AG10803 (cell line): ENCODE measurements at regions not wholly inside any gene's neighbourhood (a gene's known extent, or its start where the extent isn't known, plus 50 kb on each side); places are given as distances from the start of the nearest gene placed in this dataset.

Source experiments
- DNase-seq: peaks from one replicate; pipeline ENCODE4 v3.0.0; 2010; ENCODE audit warnings: low read depth
- H3K4me3 ChIP-seq: 2 replicates; pipeline ENCODE4 v1.5.1; 2011; ENCODE audit warnings: mild to moderate bottlenecking, low read length, control low read depth
- TF ChIP-seq, protein P1 (sequence below): conservative IDR thresholded peaks from 2 replicates; pipeline ENCODE4 v1.5.1; 2011; ENCODE audit warnings: mild to moderate bottlenecking, low read length, control low read depth, inconsistent platforms

DNA sequence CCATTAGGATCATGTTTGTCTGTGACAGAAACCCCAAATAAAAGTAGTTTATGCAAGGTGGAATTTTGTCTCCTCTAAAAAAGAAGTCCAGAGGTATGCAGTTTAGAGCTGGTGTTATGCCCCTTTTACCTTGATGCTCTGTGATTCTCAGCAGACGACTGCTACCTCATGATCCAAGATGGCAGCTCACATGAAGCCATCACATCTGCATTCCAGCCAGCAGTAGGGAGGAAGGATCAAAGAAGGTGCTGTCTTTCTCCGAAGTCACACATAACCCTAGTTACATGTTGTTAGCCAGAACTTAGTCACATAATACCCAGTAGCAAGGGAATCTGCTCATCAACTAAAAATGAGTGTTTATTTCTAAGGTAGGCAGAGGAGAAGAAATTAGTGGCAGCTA lies 135.7 kb upstream of the HS3ST2 start:
- DNase-seq, result no peak
- no peak overlapping the region for H3K4me3 ChIP-seq
- TF ChIP-seq, protein P1, sequence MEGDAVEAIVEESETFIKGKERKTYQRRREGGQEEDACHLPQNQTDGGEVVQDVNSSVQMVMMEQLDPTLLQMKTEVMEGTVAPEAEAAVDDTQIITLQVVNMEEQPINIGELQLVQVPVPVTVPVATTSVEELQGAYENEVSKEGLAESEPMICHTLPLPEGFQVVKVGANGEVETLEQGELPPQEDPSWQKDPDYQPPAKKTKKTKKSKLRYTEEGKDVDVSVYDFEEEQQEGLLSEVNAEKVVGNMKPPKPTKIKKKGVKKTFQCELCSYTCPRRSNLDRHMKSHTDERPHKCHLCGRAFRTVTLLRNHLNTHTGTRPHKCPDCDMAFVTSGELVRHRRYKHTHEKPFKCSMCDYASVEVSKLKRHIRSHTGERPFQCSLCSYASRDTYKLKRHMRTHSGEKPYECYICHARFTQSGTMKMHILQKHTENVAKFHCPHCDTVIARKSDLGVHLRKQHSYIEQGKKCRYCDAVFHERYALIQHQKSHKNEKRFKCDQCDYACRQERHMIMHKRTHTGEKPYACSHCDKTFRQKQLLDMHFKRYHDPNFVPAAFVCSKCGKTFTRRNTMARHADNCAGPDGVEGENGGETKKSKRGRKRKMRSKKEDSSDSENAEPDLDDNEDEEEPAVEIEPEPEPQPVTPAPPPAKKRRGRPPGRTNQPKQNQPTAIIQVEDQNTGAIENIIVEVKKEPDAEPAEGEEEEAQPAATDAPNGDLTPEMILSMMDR, result no peak

DNA sequence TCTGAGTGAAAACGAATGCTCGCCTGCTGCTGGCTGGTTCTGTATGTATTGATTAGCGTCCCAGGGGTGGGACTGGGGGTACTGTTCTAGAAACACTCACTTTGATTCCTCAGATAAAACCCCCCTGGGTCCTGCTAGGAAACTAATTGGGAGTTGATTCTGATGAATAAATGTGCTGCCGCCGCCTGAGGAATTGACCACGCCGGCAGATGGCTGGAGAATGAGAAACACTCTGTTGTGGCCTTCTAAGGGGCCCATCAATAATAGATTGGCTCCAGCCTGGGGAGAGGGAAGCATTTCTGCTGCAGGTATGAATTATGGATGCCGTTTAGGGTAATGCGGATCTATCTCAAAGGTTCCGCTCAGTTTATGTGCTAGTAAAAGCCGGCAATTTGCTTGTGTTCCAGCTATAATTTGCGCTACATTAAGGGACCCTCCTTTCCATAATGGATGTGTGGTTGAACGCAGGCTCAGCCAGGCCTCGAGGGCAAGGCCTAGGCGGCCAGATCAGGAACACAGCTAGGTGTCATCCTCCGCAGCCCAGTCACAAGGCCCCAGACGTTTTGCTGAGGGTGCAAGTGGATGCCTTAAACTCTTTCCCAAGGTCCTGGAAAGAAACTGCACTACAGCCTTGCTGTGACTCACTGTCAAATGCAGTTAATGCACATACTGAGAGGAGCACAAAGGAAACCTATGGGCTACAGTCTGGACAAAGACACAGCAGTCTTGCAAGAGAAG lies 132.2 kb upstream of the HS3ST2 start:
- no peak for DNase-seq
- TF ChIP-seq, protein P1, result no peak
- no peak overlapping the region for H3K4me3 ChIP-seq

DNA sequence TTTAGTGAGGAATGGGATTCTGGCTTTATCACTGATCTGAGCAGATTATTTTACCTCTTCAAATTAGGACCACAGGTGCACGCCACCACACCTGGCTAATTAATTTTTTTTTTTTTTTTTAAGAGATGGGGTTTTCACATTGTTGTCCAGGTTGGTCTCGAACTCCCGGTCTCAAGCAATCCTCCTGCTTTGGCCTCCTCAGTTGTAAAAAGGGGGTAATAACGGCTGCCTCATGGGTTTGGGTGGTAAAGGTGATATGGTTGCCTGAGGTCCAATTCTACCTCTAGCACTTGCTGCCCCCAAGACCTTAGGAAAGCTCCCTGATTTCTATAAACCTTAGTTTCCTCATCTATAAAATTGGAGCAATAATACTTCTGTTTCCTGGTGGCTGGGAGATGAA lies 130.7 kb upstream of the HS3ST2 start:
- DNase-seq, result no peak
- TF ChIP-seq, protein P1, result no peak

DNA sequence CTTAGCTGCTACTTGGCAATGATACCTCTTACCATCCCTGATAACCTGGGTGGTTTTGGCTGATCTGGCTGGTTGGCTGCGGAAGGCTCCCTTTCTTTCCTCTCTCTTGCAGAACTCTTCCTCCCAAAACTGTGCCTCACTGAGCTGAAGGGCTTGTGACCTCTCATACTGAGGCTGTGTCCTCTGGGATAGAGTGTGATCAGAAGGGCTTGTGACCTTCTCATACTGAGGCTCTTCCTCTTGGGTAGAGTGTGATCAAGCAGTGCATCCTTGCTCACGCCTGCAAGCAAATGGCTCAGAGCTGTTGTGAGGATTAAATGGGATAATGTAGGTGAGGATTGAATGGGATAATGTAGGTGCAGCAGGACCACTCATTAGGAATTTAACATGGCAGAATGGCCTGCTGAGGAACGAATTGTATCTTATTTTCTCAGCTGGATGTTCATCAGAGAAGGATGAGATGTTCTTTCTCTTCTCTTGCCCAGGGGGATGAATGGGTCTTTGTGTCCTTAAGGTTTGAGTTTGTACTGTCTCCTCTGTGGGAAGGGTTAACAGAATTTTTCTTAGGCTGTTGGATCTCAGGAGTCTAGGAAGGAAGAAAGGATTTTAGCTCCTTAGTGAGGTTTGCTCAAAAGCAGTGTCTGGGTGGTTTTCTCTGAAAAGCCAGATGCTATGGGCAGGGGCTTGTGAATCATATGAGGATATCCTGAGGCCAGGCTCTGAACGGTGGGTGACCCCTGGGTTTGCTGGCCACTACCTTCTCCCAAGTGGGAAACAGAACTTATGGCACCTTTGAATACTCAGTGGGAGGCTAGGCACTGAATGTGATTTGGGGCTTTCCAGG lies 130.0 kb upstream of the HS3ST2 start:
- H3K4me3 ChIP-seq, result no peak overlapping the region
- DNase-seq, result no peak
- TF ChIP-seq, protein P1, result no peak

More for the DNA sequence above, 130.7 kb upstream of the HS3ST2 start:
- H3K4me3 ChIP-seq, result no peak overlapping the region

DNA sequence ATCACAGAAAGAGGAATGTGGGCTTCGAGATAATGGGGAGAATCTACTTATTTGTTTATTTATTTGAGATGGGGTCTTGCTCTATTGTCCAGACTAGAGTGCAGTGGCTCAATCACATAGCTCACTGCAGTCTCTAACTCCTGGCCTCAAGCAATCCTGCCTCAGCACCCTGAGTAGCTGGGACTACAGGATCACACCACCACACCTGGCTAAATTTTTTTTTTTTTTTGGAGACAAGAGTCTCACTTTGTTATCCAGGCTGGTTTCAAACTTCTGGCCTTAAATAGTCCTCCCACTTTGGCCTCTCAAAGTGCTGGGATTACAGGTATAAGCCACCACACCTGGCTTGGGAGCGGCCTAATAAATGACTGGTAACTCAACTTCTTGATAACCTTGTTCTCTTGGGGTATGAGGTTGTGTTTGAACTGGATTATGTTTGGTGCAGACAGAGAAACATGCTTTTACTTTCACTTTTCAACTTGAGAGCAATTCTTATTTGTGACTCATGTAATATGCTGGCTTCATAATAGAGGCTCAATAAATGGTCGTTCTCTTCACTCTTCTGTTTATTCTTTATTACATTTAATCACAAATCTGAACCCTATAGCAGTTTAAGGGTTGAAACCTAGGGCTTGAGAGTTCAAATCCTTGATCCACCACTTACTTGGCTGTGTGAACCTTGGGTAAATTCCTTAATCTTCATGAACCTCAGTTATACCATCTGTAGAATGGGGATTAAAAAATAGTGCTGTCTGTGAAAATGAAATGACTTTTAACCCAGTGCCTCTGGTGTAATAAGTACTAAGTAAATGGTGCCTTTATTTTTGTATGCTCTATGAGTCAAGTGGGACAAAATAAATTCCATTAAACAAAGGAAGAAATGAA lies 129.1 kb upstream of the HS3ST2 start:
- peak; percentile 52 for DNase-seq
- H3K4me3 ChIP-seq, result no peak overlapping the region
- TF ChIP-seq, protein P1, result no peak

DNA sequence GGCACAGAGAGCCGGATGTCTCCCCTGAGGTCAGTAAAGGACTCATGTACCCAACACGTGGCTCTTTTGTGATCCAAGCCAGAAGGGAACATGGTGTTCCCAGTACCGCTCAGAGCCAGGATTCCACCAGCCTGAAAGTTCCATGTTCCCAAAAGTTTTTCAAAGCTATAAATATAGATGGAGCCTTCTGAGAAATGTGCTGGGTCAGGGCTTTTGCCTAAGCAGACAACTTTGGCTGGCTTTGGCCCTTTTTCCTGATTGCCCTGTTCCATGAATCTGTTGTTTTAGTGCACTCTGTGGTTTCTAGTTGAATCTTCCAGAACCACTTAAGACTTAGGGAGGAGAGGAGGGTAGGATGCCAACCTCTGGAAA lies 128.5 kb upstream of the HS3ST2 start:
- no peak overlapping the region for H3K4me3 ChIP-seq
- DNase-seq, result peak; percentile 23

More for the DNA sequence above, 128.5 kb upstream of the HS3ST2 start:
- TF ChIP-seq, protein P1, result no peak
